Thoracic aorta (tissue), 2 donors: ENCODE measurements at regions not wholly inside any gene's neighbourhood (a gene's known extent, or its start where the extent isn't known, plus 50 kb on each side); places are given as distances from the start of the nearest gene placed in this dataset.
"Not testable (repeated sequence)": the region's sequence is repeated elsewhere in the genome, so short reads cannot be mapped to it uniquely, and the experiment has no call there.

ENCODE experiments used
- ATAC-seq: fragments of 150-250 bp; one replicate; pipeline ENCODE4 v1.8.0; 2017; ENCODE audit warnings: low read depth; ENCODE audit not compliant: insufficient number of reproducible peaks, low FRiP score
- DNase-seq: peaks from one replicate; pipeline ENCODE4 v3.0.0-alpha.2; 2020; ENCODE audit warnings: low spot score
- H3K27ac ChIP-seq, 2 donors: fragments of 200-600 bp; sonication (generic); 1 replicate in 1 of 2; 2 replicates in 1 of 2; pipeline ENCODE4 v1.5.1; 2016; ENCODE audit warnings: mild to moderate bottlenecking in 2 of 2, moderate library complexity in 2 of 2
- H3K27me3 ChIP-seq: fragments of 200-600 bp; sonication (generic); replicated peaks from 2 replicates; pipeline ENCODE4 v1.6.0; 2016; ENCODE audit warnings: mild to moderate bottlenecking; ENCODE audit not compliant: insufficient read depth
- H3K36me3 ChIP-seq: fragments of 200-600 bp; sonication (generic); one replicate; pipeline ENCODE4 v1.5.1; 2016
- H3K4me1 ChIP-seq, 2 donors: fragments of 200-600 bp; sonication (generic); 1 replicate in 1 of 2; 2 replicates in 1 of 2; pipeline versions ENCODE4 v1.5.1 to v1.6.0; 2016; ENCODE audit warnings: low read depth in 2 of 2, mild to moderate bottlenecking in 1 of 2; ENCODE audit not compliant: control insufficient read depth in 1 of 2
- H3K4me3 ChIP-seq: fragments of 200-600 bp; sonication (generic); 2 replicates; pipeline ENCODE4 v1.5.1; 2016; ENCODE audit warnings: mild to moderate bottlenecking
- H3K9me3 ChIP-seq: fragments of 200-600 bp; sonication (generic); 2 replicates; pipeline ENCODE4 v1.5.1; 2016
- TF ChIP-seq, protein P1 (sequence below): fragments of 200-600 bp; sonication (generic); IDR thresholded peaks from one replicate; pipeline ENCODE4 v1.5.1; 2019; ENCODE audit warnings: antibody characterized with exemption

GRCh38 chr13:82058364-82058763 lies 1717.4 kb upstream of the SPRY2 start:
- H3K4me3 ChIP-seq: no peak overlapping the region
- ATAC-seq: no peak
- no peaks in the 10 kb centered on the region for H3K27me3 ChIP-seq
- H3K36me3 ChIP-seq: no peaks in the 10 kb centered on the region
- no peaks in the 10 kb centered on the region for H3K4me1 ChIP-seq
- no peaks in the 10 kb centered on the region for H3K9me3 ChIP-seq
- TF ChIP-seq, protein P1, sequence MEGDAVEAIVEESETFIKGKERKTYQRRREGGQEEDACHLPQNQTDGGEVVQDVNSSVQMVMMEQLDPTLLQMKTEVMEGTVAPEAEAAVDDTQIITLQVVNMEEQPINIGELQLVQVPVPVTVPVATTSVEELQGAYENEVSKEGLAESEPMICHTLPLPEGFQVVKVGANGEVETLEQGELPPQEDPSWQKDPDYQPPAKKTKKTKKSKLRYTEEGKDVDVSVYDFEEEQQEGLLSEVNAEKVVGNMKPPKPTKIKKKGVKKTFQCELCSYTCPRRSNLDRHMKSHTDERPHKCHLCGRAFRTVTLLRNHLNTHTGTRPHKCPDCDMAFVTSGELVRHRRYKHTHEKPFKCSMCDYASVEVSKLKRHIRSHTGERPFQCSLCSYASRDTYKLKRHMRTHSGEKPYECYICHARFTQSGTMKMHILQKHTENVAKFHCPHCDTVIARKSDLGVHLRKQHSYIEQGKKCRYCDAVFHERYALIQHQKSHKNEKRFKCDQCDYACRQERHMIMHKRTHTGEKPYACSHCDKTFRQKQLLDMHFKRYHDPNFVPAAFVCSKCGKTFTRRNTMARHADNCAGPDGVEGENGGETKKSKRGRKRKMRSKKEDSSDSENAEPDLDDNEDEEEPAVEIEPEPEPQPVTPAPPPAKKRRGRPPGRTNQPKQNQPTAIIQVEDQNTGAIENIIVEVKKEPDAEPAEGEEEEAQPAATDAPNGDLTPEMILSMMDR: no peak
- no peak overlapping the region for H3K27ac ChIP-seq
- no peak for DNase-seq

DNA sequence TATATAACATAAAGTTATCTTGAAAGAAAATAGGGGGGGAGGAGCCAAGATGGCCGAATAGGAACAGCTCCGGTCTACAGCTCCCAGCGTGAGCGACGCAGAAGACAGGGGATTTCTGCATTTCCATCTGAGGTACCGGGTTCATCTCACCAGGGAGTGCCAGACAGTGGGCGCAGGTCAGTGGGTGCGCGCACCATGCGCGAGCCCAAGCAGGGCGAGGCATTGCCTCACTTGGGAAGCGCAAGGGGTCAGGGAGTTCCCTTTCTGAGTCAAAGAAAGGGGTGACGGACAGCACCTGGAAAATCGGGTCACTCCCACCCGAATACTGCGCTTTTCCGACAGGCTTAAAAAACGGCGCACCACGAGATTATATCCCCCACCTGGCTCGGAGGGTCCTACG lies 1704.4 kb upstream of the SPRY2 start:
- not testable (repeated sequence) for H3K27ac ChIP-seq, H3K4me3 ChIP-seq, H3K4me1 ChIP-seq, H3K36me3 ChIP-seq, ATAC-seq, H3K27me3 ChIP-seq, DNase-seq, H3K9me3 ChIP-seq

DNA sequence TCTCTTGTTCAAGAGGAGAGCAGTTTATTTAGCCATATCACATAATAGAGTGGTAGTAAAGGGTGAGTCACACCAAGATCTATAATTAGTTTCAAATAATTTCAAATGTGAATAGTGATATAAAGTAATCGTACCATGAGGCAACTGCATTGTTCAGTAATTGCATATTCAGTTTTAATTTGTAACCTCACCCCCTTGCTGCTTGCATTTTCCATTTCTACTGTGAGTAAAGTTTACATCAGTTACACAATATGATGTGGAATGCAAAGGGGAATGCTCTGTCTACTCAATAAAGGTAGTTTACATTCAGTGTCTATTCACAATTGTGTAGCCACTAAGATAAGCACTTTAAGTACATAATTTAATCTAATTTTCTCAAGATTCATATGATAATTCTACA lies 1695.7 kb upstream of the SPRY2 start:
- H3K4me3 ChIP-seq: no peak overlapping the region
- TF ChIP-seq, protein P1: no peak
- no peaks in the 10 kb centered on the region for H3K27me3 ChIP-seq
- no peaks in the 10 kb centered on the region for H3K36me3 ChIP-seq
- no peak for ATAC-seq
- H3K4me1 ChIP-seq: no peaks in the 10 kb centered on the region
- no peaks in the 10 kb centered on the region for H3K9me3 ChIP-seq
- H3K27ac ChIP-seq: no peak overlapping the region
- no peak for DNase-seq

DNA sequence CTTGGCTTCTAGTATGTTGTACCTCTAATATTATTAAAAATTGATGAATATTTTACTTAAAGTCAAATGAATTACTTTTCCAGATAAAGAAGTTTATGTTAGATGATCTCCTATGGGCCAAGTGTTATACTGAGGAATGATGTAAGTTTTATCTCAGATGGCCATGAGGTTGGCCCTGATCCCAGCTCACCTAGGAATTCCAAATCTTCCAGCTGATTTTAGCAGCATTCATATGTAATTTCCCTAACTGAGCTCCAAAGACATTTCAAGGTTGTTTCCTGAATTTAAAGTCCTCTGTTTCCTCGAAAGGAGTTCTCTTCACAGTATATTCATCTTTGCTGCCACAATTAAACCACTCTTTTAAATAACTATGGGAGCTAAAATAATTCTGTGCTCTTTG lies 1670.4 kb upstream of the SPRY2 start:
- ATAC-seq: no peak
- H3K27me3 ChIP-seq: no peaks in the 10 kb centered on the region
- TF ChIP-seq, protein P1: no peak
- no peaks in the 10 kb centered on the region for H3K9me3 ChIP-seq
- H3K4me3 ChIP-seq: no peak overlapping the region
- H3K4me1 ChIP-seq: peaks cover 0 to 5% of the 10 kb centered on the region in 2 donors
- no peak for DNase-seq
- no peak overlapping the region for H3K27ac ChIP-seq
- no peaks in the 10 kb centered on the region for H3K36me3 ChIP-seq

- TF ChIP-seq, protein P1: no peak
- Histone ChIP-seq H3K4me1 (peaks cover 0 to 5% of the 10 kb centered on the region in 2 donors), H3K4me3 (no peak overlapping the region), H3K27me3 (no peaks in the 10 kb centered on the region), H3K9me3 (no peaks in the 10 kb centered on the region), H3K36me3 (no peaks in the 10 kb centered on the region), H3K27ac (no peak overlapping the region)
- DNase-seq (no peak), ATAC-seq (no peak)
Measured at GRCh38 chr13:82010780-82011179, 1669.9 kb upstream of the SPRY2 start.

DNA sequence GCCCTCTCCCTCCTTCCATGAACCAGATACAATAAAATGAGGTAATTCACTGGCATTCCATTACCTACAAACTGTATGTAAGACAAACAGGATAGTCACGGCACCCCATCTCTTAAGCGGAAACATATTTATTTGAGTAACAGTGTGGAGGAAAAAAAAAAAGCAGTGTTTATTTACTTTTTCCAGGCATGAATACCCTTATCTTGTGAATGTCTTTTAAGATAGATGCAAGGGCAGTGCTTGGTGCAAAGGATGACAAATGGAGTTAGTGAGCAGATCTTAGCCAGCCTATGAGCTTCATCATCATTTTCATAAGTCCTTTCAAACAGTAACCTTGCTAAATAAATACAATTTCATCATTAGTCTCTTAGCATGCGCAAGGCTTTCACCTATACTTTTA lies 1661.8 kb upstream of the SPRY2 start:
- Histone ChIP-seq H3K27me3 (no peaks in the 10 kb centered on the region), H3K27ac (no peak overlapping the region), H3K36me3 (no peaks in the 10 kb centered on the region), H3K9me3 (no peaks in the 10 kb centered on the region), H3K4me3 (no peak overlapping the region), H3K4me1 (no peaks in the 10 kb centered on the region)
- TF ChIP-seq, protein P1: no peak
- DNase-seq (no peak), ATAC-seq (no peak)
